OCI-LY3 (cell line): ENCODE measurements at regions not wholly inside any gene's neighbourhood (a gene's known extent, or its start where the extent isn't known, plus 50 kb on each side); places are given as distances from the start of the nearest gene placed in this dataset.

Experiments
- CTCF ChIP-seq: fragments of 200-600, 300-600 bp; sonication (generic); IDR thresholded peaks from 2 replicates; pipeline ENCODE4 v1.5.1; 2014; ENCODE audit warnings: antibody characterized with exemption, low read length, low read depth
- EZH2phosphoT487 ChIP-seq: fragments of 200-600 bp; shearing (Covaris generic); IDR thresholded peaks from 2 replicates; pipeline ENCODE4 v1.6.1; 2018; ENCODE audit warnings: antibody characterized with exemption, mixed run types, low read depth

- TF ChIP-seq CTCF (no peak), EZH2phosphoT487 (no peak)
These were observed 190.1 kb downstream of the ZNF330 start for GRCh38 chr4:141410839-141411238.
